ENCODE measurements at regions not wholly inside any gene's neighbourhood (a gene's known extent, or its start where the extent isn't known, plus 50 kb on each side); places are given as distances from the start of the nearest gene placed in this dataset.

GRCh38 chr15:46703871-46704637 is 1013.3 kb upstream of the SEMA6D start:
- Histone ChIP-seq H4K91ac (ENCODE audit: insufficient read length, low read depth, low read length) (no peak overlapping the region), H3K4me2 (ENCODE audit: insufficient read depth, insufficient read length, low read length) (no peak overlapping the region), H4K20me1 (ENCODE audit: control insufficient read depth, insufficient read depth, insufficient read length) (no peaks in the 10 kb centered on the region), H3K9ac (ENCODE audit: extremely low read depth, insufficient read length, low read length) (no peak overlapping the region), H2BK5ac (ENCODE audit: insufficient read length, low read length) (no peak overlapping the region), H3K79me2 (ENCODE audit: insufficient read depth, low read length) (no peaks in the 10 kb centered on the region), H3K4ac (ENCODE audit: low read depth, low read length) (no peak overlapping the region), H3K14ac (ENCODE audit: insufficient read depth, low read length) (no peak overlapping the region), H3K27ac (ENCODE audit: insufficient read length, low read depth, low read length) (no peak overlapping the region), H3K23me2 (ENCODE audit: insufficient read length, low read depth, low read length, poor library complexity, severe bottlenecking) (no peaks in the 10 kb centered on the region), H3K4me1 (ENCODE audit: insufficient read depth, low read length) (no peaks in the 10 kb centered on the region), H3K79me1 (ENCODE audit: insufficient read depth, low read depth, low read length, poor library complexity, severe bottlenecking) (no peaks in the 10 kb centered on the region), H3K18ac (ENCODE audit: insufficient read length, low read depth, low read length) (no peak overlapping the region), H2BK15ac (ENCODE audit: low read depth, low read length) (no peak overlapping the region), H2AFZ (ENCODE audit: low read length) (no peak overlapping the region), H2AK5ac (ENCODE audit: insufficient read length, low read length) (no peak overlapping the region), H2BK120ac (ENCODE audit: low read depth, low read length, poor library complexity, severe bottlenecking) (no peak overlapping the region), H2BK12ac (ENCODE audit: insufficient read length, low read depth, low read length) (no peak overlapping the region), H4K8ac (replicated peaks; ENCODE audit: insufficient read length, low read depth, low read length) (no peak overlapping the region), H4K5ac (ENCODE audit: insufficient read length, low read depth, low read length) (no peak overlapping the region), H3K9me3 (ENCODE audit: control insufficient read depth, low read depth, low read length) (no peaks in the 10 kb centered on the region), H3K23ac (ENCODE audit: insufficient read length, low read depth, low read length) (no peak overlapping the region), H3K27me3 (ENCODE audit: insufficient read depth, low read length) (no peaks in the 10 kb centered on the region), H3T11ph (ENCODE audit: low read length) (no peak overlapping the region), H3K56ac (ENCODE audit: insufficient read length, low read depth, low read length) (no peak overlapping the region), H2BK20ac (ENCODE audit: low read depth, low read length, poor library complexity, severe bottlenecking) (no peak overlapping the region)
- no peaks in the 10 kb centered on the region for H3K4me1 Mint-ChIP-seq
- WGBS (ENCODE audit: extremely low coverage, insufficient read length, low lambda C conversion rate), result no CpG with 5 or more reads among the region's 2 CpGs
- no peaks in the 10 kb centered on the region for H3K27me3 Mint-ChIP-seq (ENCODE audit: low read depth)
- TF ChIP-seq CTCF (conservative IDR thresholded peaks at IDR 0.05), result no peak
- peaks cover 0 to 10% of the 10 kb centered on the region in 2 experiments; a peak in 3 of 5 replicates for H3K9me3 Mint-ChIP-seq
- H3K4me3 Mint-ChIP-seq, result no peak overlapping the region
- DNase-seq, result no peak
- peaks cover 0 to 7% (median 2%) of the 10 kb centered on the region in 3 experiments; a peak in 1 of 7 replicates for H3K36me3 Mint-ChIP-seq (ENCODE audit: insufficient read depth in 1 of 3, low read depth in 3 of 3)
- peak overlapping the region in 1 of 3 experiments; percentile 26; a peak in 1 of 7 replicates for H3K27ac Mint-ChIP-seq

Measured in H9 (cell line).